DND-41 (cell line): ENCODE measurements at regions not wholly inside any gene's neighbourhood (a gene's known extent, or its start where the extent isn't known, plus 50 kb on each side); places are given as distances from the start of the nearest gene placed in this dataset.

Experiments used
- EZH2 ChIP-seq: IDR thresholded peaks from 3 replicates; pipeline ENCODE4 v1.6.1; 2012; ENCODE audit warnings: borderline replicate concordance, low read depth, mild to moderate bottlenecking, moderate library complexity, low read length, inconsistent platforms; ENCODE audit not compliant: severe bottlenecking
- TF ChIP-seq, protein P1 (sequence below): IDR thresholded peaks from 2 replicates; pipeline ENCODE4 v1.5.1; 2012; ENCODE audit warnings: borderline replicate concordance, low read length, moderate library complexity, mild to moderate bottlenecking; ENCODE audit not compliant: poor library complexity, severe bottlenecking; ENCODE audit errors: extremely low read depth

- TF ChIP-seq, protein P1, sequence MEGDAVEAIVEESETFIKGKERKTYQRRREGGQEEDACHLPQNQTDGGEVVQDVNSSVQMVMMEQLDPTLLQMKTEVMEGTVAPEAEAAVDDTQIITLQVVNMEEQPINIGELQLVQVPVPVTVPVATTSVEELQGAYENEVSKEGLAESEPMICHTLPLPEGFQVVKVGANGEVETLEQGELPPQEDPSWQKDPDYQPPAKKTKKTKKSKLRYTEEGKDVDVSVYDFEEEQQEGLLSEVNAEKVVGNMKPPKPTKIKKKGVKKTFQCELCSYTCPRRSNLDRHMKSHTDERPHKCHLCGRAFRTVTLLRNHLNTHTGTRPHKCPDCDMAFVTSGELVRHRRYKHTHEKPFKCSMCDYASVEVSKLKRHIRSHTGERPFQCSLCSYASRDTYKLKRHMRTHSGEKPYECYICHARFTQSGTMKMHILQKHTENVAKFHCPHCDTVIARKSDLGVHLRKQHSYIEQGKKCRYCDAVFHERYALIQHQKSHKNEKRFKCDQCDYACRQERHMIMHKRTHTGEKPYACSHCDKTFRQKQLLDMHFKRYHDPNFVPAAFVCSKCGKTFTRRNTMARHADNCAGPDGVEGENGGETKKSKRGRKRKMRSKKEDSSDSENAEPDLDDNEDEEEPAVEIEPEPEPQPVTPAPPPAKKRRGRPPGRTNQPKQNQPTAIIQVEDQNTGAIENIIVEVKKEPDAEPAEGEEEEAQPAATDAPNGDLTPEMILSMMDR = no peak
- no peak for TF ChIP-seq EZH2
Observed at GRCh38 chr16:55189682-55190636, 134.0 kb upstream of the IRX6 start.
